Hepatocyte (in vitro differentiated cells): ENCODE measurements at regions not wholly inside any gene's neighbourhood (a gene's known extent, or its start where the extent isn't known, plus 50 kb on each side); places are given as distances from the start of the nearest gene placed in this dataset.

Experiments used
- DNase-seq: peaks from one replicate; pipeline ENCODE4 v3.0.0-alpha.2; 2016; ENCODE audit warnings: low spot score
- H2AFZ ChIP-seq: fragments of 200-600 bp; sonication (generic); 2 replicates; pipeline ENCODE4 v1.6.0; 2016; ENCODE audit warnings: antibody characterized with exemption, mild to moderate bottlenecking
- H3K27ac ChIP-seq: fragments of 200-600 bp; sonication (generic); 2 replicates; pipeline ENCODE4 v1.5.1; 2016; ENCODE audit warnings: mild to moderate bottlenecking
- H3K27me3 ChIP-seq: fragments of 200-600 bp; sonication (generic); 2 replicates; pipeline ENCODE4 v1.6.1; 2016
- H3K36me3 ChIP-seq: fragments of 200-600 bp; sonication (generic); replicated peaks from 2 replicates; pipeline ENCODE4 v1.5.1; 2016; ENCODE audit warnings: low read depth; ENCODE audit not compliant: insufficient read depth
- H3K4me1 ChIP-seq: fragments of 200-600 bp; sonication (generic); 2 replicates; pipeline ENCODE4 v1.5.1; 2016; ENCODE audit warnings: mild to moderate bottlenecking, moderate library complexity; ENCODE audit not compliant: insufficient read depth
- H3K4me2 ChIP-seq: fragments of 200-600 bp; sonication (generic); 2 replicates; pipeline ENCODE4 v1.6.0; 2016
- H3K4me3 ChIP-seq: fragments of 200-600 bp; sonication (generic); 2 replicates; pipeline ENCODE4 v1.5.1; 2016; ENCODE audit warnings: mild to moderate bottlenecking
- H3K79me2 ChIP-seq: fragments of 200-600 bp; sonication (generic); 2 replicates; pipeline ENCODE4 v1.6.0; 2017; ENCODE audit warnings: mild to moderate bottlenecking
- H3K9me2 ChIP-seq: fragments of 200-600 bp; sonication (generic); replicated peaks from 2 replicates; pipeline ENCODE4 v1.6.0; 2017; ENCODE audit warnings: mild to moderate bottlenecking; ENCODE audit not compliant: insufficient read depth
- H3K9me3 ChIP-seq: fragments of 200-600 bp; sonication (generic); 2 replicates; pipeline ENCODE4 v1.5.1; 2016; ENCODE audit warnings: low read depth, mild to moderate bottlenecking
- H4K20me1 ChIP-seq: fragments of 200-600 bp; sonication (generic); 2 replicates; pipeline ENCODE4 v1.6.0; 2016; ENCODE audit warnings: mild to moderate bottlenecking; ENCODE audit not compliant: insufficient read depth, poor library complexity, severe bottlenecking
- EZH2 ChIP-seq: fragments of 200-600 bp; sonication (generic); IDR thresholded peaks from 2 replicates; pipeline ENCODE4 v1.6.1; 2016; ENCODE audit warnings: antibody characterized with exemption, mild to moderate bottlenecking, borderline replicate concordance
- EZH2phosphoT487 ChIP-seq: fragments of 200-600 bp; sonication (generic); IDR thresholded peaks from one replicate; pipeline ENCODE4 v1.6.1; 2018; ENCODE audit warnings: antibody characterized with exemption, mild to moderate bottlenecking, low read depth, moderate library complexity; ENCODE audit not compliant: unreplicated experiment, severe bottlenecking
- WGBS: methylation state at CpG from one replicate; pipeline ENCODE4 v1.1.6; 2016; ENCODE audit warnings: low lambda C conversion rate; ENCODE audit errors: missing lambda C conversion rate; 5-methylcytosine and 5-hydroxymethylcytosine counted together
- TF ChIP-seq, protein P1 (sequence below): fragments of 200-600 bp; sonication (generic); IDR thresholded peaks from 2 replicates; pipeline ENCODE4 v1.5.1; 2016; ENCODE audit warnings: antibody characterized with exemption, mild to moderate bottlenecking; ENCODE audit not compliant: poor library complexity

DNA sequence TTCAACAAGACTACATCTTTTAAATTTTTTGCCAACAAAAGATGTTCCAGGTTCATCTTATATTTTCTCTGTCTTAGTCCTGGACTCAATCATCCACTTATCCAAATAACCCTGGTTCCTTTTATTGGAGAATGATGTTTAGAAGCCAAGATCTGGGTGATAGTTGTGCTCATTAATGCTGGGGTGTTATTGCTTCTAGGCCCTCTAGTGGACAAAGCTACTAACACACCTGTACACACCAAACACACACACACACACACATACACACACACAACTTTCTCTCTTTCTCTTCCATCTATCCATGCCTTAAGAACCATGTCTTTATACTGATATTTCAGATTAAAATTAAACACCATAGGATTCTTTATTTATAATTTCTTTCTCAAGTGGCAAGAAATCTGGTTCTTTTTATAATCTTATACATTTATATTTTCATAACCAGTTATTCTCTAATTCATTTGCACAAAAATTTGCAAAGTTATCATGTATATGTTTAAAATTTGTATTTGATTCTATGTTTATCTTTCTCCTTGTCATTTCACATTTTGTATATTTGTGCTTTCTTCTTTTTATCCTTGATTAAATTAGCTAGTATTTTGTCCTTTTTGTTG lies 179.1 kb upstream of the SMIM23 start:
- Histone ChIP-seq H3K36me3 (no peaks in the 10 kb centered on the region), H3K4me3 (no peak overlapping the region), H4K20me1 (no peaks in the 10 kb centered on the region), H3K9me3 (no peaks in the 10 kb centered on the region), H2AFZ (no peak overlapping the region), H3K79me2 (no peaks in the 10 kb centered on the region), H3K4me2 (no peak overlapping the region), H3K9me2 (no peaks in the 10 kb centered on the region), H3K4me1 (no peaks in the 10 kb centered on the region), H3K27me3 (peaks cover 4% of the 10 kb centered on the region), H3K27ac (no peak overlapping the region)
- TF ChIP-seq, protein P1, sequence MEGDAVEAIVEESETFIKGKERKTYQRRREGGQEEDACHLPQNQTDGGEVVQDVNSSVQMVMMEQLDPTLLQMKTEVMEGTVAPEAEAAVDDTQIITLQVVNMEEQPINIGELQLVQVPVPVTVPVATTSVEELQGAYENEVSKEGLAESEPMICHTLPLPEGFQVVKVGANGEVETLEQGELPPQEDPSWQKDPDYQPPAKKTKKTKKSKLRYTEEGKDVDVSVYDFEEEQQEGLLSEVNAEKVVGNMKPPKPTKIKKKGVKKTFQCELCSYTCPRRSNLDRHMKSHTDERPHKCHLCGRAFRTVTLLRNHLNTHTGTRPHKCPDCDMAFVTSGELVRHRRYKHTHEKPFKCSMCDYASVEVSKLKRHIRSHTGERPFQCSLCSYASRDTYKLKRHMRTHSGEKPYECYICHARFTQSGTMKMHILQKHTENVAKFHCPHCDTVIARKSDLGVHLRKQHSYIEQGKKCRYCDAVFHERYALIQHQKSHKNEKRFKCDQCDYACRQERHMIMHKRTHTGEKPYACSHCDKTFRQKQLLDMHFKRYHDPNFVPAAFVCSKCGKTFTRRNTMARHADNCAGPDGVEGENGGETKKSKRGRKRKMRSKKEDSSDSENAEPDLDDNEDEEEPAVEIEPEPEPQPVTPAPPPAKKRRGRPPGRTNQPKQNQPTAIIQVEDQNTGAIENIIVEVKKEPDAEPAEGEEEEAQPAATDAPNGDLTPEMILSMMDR, result peak; percentile 17
- no peak for TF ChIP-seq EZH2
- no peak for DNase-seq

DNA sequence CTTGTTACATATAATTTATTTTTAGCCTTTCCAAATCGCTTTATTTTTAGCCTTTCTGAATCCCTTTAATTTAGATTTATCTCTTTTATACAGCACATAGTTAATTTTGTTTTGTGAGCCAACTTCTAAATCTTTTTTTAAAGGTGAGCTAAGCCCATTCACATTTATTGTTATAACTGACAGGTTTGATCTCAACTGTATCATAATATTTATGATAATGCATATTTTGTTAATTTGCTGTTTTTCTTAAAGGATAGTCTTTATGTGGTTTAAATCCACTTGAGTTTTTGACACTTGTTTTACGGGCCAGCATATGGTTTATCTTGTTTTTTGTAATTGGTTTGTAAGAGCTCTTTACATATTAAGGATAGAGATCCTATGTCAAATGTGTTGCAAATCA lies 177.8 kb upstream of the SMIM23 start:
- Histone ChIP-seq H2AFZ (no peak overlapping the region), H3K27ac (no peak overlapping the region), H3K4me3 (no peak overlapping the region), H3K36me3 (no peaks in the 10 kb centered on the region), H4K20me1 (no peaks in the 10 kb centered on the region), H3K4me1 (no peaks in the 10 kb centered on the region), H3K27me3 (no peaks in the 10 kb centered on the region), H3K9me3 (no peaks in the 10 kb centered on the region), H3K9me2 (no peaks in the 10 kb centered on the region), H3K4me2 (no peak overlapping the region), H3K79me2 (no peaks in the 10 kb centered on the region)
- 90% methylated on average over 2 of the region's 2 CpGs for WGBS
- no peak for DNase-seq
- TF ChIP-seq EZH2 (no peak), EZH2phosphoT487 (no peak)
- TF ChIP-seq, protein P1, result no peak

DNA sequence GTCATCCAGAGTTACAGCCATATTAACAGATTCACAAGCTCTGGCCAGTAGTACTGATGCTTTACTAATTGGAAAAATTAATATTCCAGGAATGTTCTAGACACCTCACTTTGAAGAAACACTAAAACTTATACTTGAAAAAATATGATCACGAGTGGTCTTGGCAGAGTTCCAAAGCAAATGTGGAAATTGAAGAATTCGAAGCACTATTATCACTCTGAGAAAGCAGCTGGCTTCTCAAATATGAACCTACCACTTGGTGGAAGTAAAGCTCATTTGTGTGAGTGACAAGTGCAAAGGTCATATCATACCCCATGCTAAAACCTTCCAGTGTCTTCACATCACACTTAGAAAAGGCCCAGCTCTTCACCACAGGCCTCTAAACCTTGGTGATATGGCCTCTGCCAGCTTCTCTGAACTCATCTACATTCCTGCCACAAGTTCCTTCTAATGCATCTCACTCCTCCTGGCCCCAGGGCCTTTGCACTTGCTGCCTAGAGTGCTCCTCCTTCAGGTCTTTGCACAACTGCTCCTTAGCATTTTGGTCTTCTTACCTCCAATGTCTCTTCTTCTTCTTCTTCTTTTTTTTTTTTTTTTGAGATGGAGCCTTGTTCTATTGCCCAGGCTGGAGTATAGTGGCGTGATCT lies 175.7 kb upstream of the SMIM23 start:
- Histone ChIP-seq H3K36me3 (no peaks in the 10 kb centered on the region), H3K4me3 (no peak overlapping the region), H3K9me3 (no peaks in the 10 kb centered on the region), H3K4me1 (no peaks in the 10 kb centered on the region), H3K9me2 (no peaks in the 10 kb centered on the region), H3K27me3 (no peaks in the 10 kb centered on the region), H2AFZ (no peak overlapping the region), H3K4me2 (no peak overlapping the region), H4K20me1 (no peaks in the 10 kb centered on the region), H3K79me2 (no peaks in the 10 kb centered on the region), H3K27ac (no peak overlapping the region)
- TF ChIP-seq EZH2 (no peak), EZH2phosphoT487 (no peak)
- TF ChIP-seq, protein P1, result no peak
- WGBS, result 93% methylated on average over 3 of the region's 3 CpGs
- no peak for DNase-seq
